GM20000 (cell line): ENCODE measurements at regions not wholly inside any gene's neighbourhood (a gene's known extent, or its start where the extent isn't known, plus 50 kb on each side); places are given as distances from the start of the nearest gene placed in this dataset.

ENCODE experiments used
- DNase-seq: peaks from one replicate; pipeline ENCODE4 v3.0.0; 2012; ENCODE audit warnings: low spot score
- CTCF ChIP-seq: IDR thresholded peaks from 2 replicates; pipeline ENCODE4 v1.5.1; 2012; ENCODE audit warnings: mild to moderate bottlenecking, control low read depth; ENCODE audit errors: extremely low read depth, missing control alignments

GRCh38 chr4:67355806-67356205, 189.5 kb downstream of the CENPC start:
- TF ChIP-seq CTCF = no peak

GRCh38 chr4:67346654-67347053, 198.6 kb downstream of the CENPC start:
- no peak for TF ChIP-seq CTCF
- no peak for DNase-seq

More at GRCh38 chr4:67355806-67356205, 189.5 kb downstream of the CENPC start:
- no peak for DNase-seq

- TF ChIP-seq CTCF = no peak
- DNase-seq = no peak
These were observed 200.5 kb downstream of the CENPC start for GRCh38 chr4:67344594-67345380.

- no peak for TF ChIP-seq CTCF
- no peak for DNase-seq
These were observed 202.1 kb downstream of the CENPC start for GRCh38 chr4:67343199-67343598.

GRCh38 chr4:67342291-67342690, 203.0 kb downstream of the CENPC start:
- no peak for TF ChIP-seq CTCF
- DNase-seq = no peak

GRCh38 chr4:67333664-67334063, 211.6 kb downstream of the CENPC start:
- DNase-seq = no peak
- TF ChIP-seq CTCF = no peak

GRCh38 chr4:67332627-67333026, 212.7 kb downstream of the CENPC start:
- peak; percentile 8 for TF ChIP-seq CTCF
- DNase-seq = peak; percentile 4
